ENCODE measurements at regions not wholly inside any gene's neighbourhood (a gene's known extent, or its start where the extent isn't known, plus 50 kb on each side); places are given as distances from the start of the nearest gene placed in this dataset.

- no peak overlapping the region for H3K4me2 ChIP-seq (ENCODE audit: low read length)
- CTCF ChIA-PET, result no interaction called here
- BruUV-seq (replicated peaks), result no TSS peak
- POLR2A ChIA-PET, result no interaction called here
- 0 out of 2 replicates have a peak, but pooled peaks have one; percentile 50 for ATAC-seq
- no peaks in the 10 kb centered on the region for H3K36me3 ChIP-seq (ENCODE audit: control insufficient read depth in 1 of 2, insufficient read depth in 2 of 2, low read length in 2 of 2)
- peaks cover 50% of the 10 kb centered on the region for H3K27me3 ChIP-seq (ENCODE audit: insufficient read depth, low read length)
- H3K4me3 ChIP-seq (replicated peaks in 1 of 2; ENCODE audit: low read depth in 1 of 2, low read length in 2 of 2), result no peak overlapping the region
- no peak for DNase-seq (ENCODE audit: low read depth, low spot score)
- RAD21 ChIA-PET (ENCODE audit: low non-redundant PET in 1 of 2, low total read pairs in 2 of 2, uncharacterized antibody in 2 of 2, unreplicated experiment in 2 of 2), result no interaction called here
- no peaks in the 10 kb centered on the region for H4K20me1 ChIP-seq (ENCODE audit: insufficient read depth)
- no peaks in the 10 kb centered on the region for H3K79me2 ChIP-seq (ENCODE audit: insufficient read depth, low read length)
- H3K9me2 ChIP-seq (ENCODE audit: insufficient read depth), result no peaks in the 10 kb centered on the region
- no peak overlapping the region for H3K27ac ChIP-seq (ENCODE audit: low read depth, low read length)
- TF ChIP-seq ZBTB33 (IDR thresholded peaks at IDR 0.05; ENCODE audit: extremely low read depth, insufficient replicate concordance, low read length) (no peak), FOSL1 (IDR thresholded peaks at IDR 0.05; ENCODE audit: low read depth) (0 out of 2 replicates have a peak, but pooled peaks have one; percentile 16)
- H2AFZ ChIP-seq (ENCODE audit: low read depth, low read length, poor library complexity, severe bottlenecking), result no peak overlapping the region
- intact Hi-C loops (cut with micrococcal nuclease), result no loop called here
- no peaks in the 10 kb centered on the region for H3K4me1 ChIP-seq (ENCODE audit: control insufficient read depth in 1 of 2, insufficient read depth in 2 of 2, low read length in 2 of 2)
- no peaks in the 10 kb centered on the region for H3K9me3 ChIP-seq (ENCODE audit: control insufficient read depth in 1 of 2, insufficient read depth in 1 of 2, low read depth in 1 of 2, low read length in 2 of 2)
- H3K9ac ChIP-seq (ENCODE audit: low read length), result no peak overlapping the region
These were observed 86.4 kb upstream of the RPH3A start for GRCh38 chr12:112705037-112705632.

GRCh38 chr12:112710414-112710813 is 81.1 kb upstream of the RPH3A start:
- no peaks in the 10 kb centered on the region for H3K9me2 ChIP-seq (ENCODE audit: insufficient read depth)
- CTCF ChIA-PET, result no interaction called here

More at GRCh38 chr12:112710414-112710813, 81.1 kb upstream of the RPH3A start:
- H3K4me1 ChIP-seq (ENCODE audit: control insufficient read depth in 1 of 2, insufficient read depth in 2 of 2, low read length in 2 of 2), result no peaks in the 10 kb centered on the region
- H3K27me3 ChIP-seq (ENCODE audit: insufficient read depth, low read length), result peaks cover 44% of the 10 kb centered on the region
- no peak overlapping the region for H3K4me3 ChIP-seq (replicated peaks in 1 of 2; ENCODE audit: low read depth in 1 of 2, low read length in 2 of 2)
- ATAC-seq (no peak), DNase-seq (ENCODE audit: low read depth, low spot score) (no peak)
- no peaks in the 10 kb centered on the region for H3K79me2 ChIP-seq (ENCODE audit: insufficient read depth, low read length)
- ChIA-PET POLR2A (no interaction called here), RAD21 (ENCODE audit: low non-redundant PET in 1 of 2, low total read pairs in 2 of 2, uncharacterized antibody in 2 of 2, unreplicated experiment in 2 of 2) (no interaction called here)
- no peak overlapping the region for H2AFZ ChIP-seq (ENCODE audit: low read depth, low read length, poor library complexity, severe bottlenecking)
- H3K27ac ChIP-seq (ENCODE audit: low read depth, low read length), result no peak overlapping the region
- intact Hi-C loops (cut with micrococcal nuclease), result no loop called here
- H3K4me2 ChIP-seq (ENCODE audit: low read length), result no peak overlapping the region
- H3K9ac ChIP-seq (ENCODE audit: low read length), result no peak overlapping the region
- BruUV-seq (replicated peaks), result no TSS peak
- no peaks in the 10 kb centered on the region for H3K36me3 ChIP-seq (ENCODE audit: control insufficient read depth in 1 of 2, insufficient read depth in 2 of 2, low read length in 2 of 2)
- no peaks in the 10 kb centered on the region for H3K9me3 ChIP-seq (ENCODE audit: control insufficient read depth in 1 of 2, insufficient read depth in 1 of 2, low read depth in 1 of 2, low read length in 2 of 2)
- no peak for TF ChIP-seq JUND (IDR thresholded peaks at IDR 0.05)
- TF ChIP-seq CTCF (IDR thresholded peaks at IDR 0.05 in 2 of 3, conservative IDR thresholded peaks at IDR 0.05 in 1 of 3; ENCODE audit: borderline replicate concordance in 1 of 3, insufficient read depth in 1 of 3, low read depth in 2 of 3, low read length in 2 of 3), result no peak
- TF ChIP-seq ATF3 (IDR thresholded peaks at IDR 0.05), result no peak
- no peaks in the 10 kb centered on the region for H4K20me1 ChIP-seq (ENCODE audit: insufficient read depth)
